Fibroblast of skin of abdomen (primary cell): ENCODE measurements at regions not wholly inside any gene's neighbourhood (a gene's known extent, or its start where the extent isn't known, plus 50 kb on each side); places are given as distances from the start of the nearest gene placed in this dataset.
"Not testable (repeated sequence)": the region's sequence is repeated elsewhere in the genome, so short reads cannot be mapped to it uniquely, and the experiment has no call there.

Experiments
- DNase-seq: peaks from one replicate; pipeline ENCODE4 v3.0.0-alpha.2; 2013

- DNase-seq: no peak
Measured at GRCh38 chr16:6837722-6838121, 494.9 kb upstream of the RBFOX1 start.

GRCh38 chr16:6836766-6837165 is 495.9 kb upstream of the RBFOX1 start:
- no peak for DNase-seq

- no peak for DNase-seq
Measured at GRCh38 chr16:6835941-6836340, 496.7 kb upstream of the RBFOX1 start.

GRCh38 chr16:6835516-6835915 is 497.1 kb upstream of the RBFOX1 start:
- DNase-seq: no peak

- DNase-seq: no peak
Measured at GRCh38 chr16:6828690-6829089, 504.0 kb upstream of the RBFOX1 start.

- DNase-seq: no peak
Measured at GRCh38 chr16:6827931-6828330, 504.7 kb upstream of the RBFOX1 start.

- DNase-seq: no peak
Measured at GRCh38 chr16:6827267-6827666, 505.4 kb upstream of the RBFOX1 start.

- DNase-seq: no peak
Measured at GRCh38 chr16:6822041-6822440, 510.6 kb upstream of the RBFOX1 start.

GRCh38 chr16:6804461-6804860 is 528.2 kb upstream of the RBFOX1 start:
- no peak for DNase-seq

GRCh38 chr16:6803176-6803575 is 529.5 kb upstream of the RBFOX1 start:
- no peak for DNase-seq

- DNase-seq: no peak
Measured at GRCh38 chr16:6797223-6797622, 535.4 kb upstream of the RBFOX1 start.

- no peak for DNase-seq
Measured at GRCh38 chr16:6777624-6778023, 555.0 kb upstream of the RBFOX1 start.

GRCh38 chr16:6775712-6776111 is 556.9 kb upstream of the RBFOX1 start:
- no peak for DNase-seq

GRCh38 chr16:6771956-6772355 is 560.7 kb upstream of the RBFOX1 start:
- no peak for DNase-seq

- DNase-seq: no peak
Measured at GRCh38 chr16:6753553-6753952, 579.1 kb upstream of the RBFOX1 start.

GRCh38 chr16:6751191-6751590 is 581.5 kb upstream of the RBFOX1 start:
- DNase-seq: no peak

- no peak for DNase-seq
Measured at GRCh38 chr16:6749698-6750097, 582.9 kb upstream of the RBFOX1 start.

- not testable (repeated sequence) for DNase-seq
Measured at GRCh38 chr16:6736302-6736701, 596.3 kb upstream of the RBFOX1 start.

- DNase-seq: no peak
Measured at GRCh38 chr16:6735631-6736030, 597.0 kb upstream of the RBFOX1 start.

- no peak for DNase-seq
Measured at GRCh38 chr16:6732166-6732565, 600.5 kb upstream of the RBFOX1 start.

GRCh38 chr16:6728381-6728780 is 604.3 kb upstream of the RBFOX1 start:
- DNase-seq: no peak

- DNase-seq: no peak
Measured at GRCh38 chr16:6726621-6727020, 606.0 kb upstream of the RBFOX1 start.

GRCh38 chr16:6725634-6726331 is 606.9 kb upstream of the RBFOX1 start:
- no peak for DNase-seq

GRCh38 chr16:6725206-6725605 is 607.4 kb upstream of the RBFOX1 start:
- not testable (repeated sequence) for DNase-seq

- DNase-seq: no peak
Measured at GRCh38 chr16:6722786-6723185, 609.9 kb upstream of the RBFOX1 start.
